ENCODE measurements at regions not wholly inside any gene's neighbourhood (a gene's known extent, or its start where the extent isn't known, plus 50 kb on each side); places are given as distances from the start of the nearest gene placed in this dataset.
"Not testable (repeated sequence)": the region's sequence is repeated elsewhere in the genome, so short reads cannot be mapped to it uniquely, and the experiment has no call there.

GRCh38 chr3:153643471-153643870 is 477.7 kb upstream of the ARHGEF26 start:
- not testable (repeated sequence) for TF ChIP-seq CTCF (IDR thresholded peaks at IDR 0.05); EZH2 (IDR thresholded peaks at IDR 0.05; ENCODE audit: borderline replicate concordance, insufficient read depth, low read depth, low read length, poor library complexity, severe bottlenecking)
